ENCODE measurements at regions not wholly inside any gene's neighbourhood (a gene's known extent, or its start where the extent isn't known, plus 50 kb on each side); places are given as distances from the start of the nearest gene placed in this dataset.

DNA sequence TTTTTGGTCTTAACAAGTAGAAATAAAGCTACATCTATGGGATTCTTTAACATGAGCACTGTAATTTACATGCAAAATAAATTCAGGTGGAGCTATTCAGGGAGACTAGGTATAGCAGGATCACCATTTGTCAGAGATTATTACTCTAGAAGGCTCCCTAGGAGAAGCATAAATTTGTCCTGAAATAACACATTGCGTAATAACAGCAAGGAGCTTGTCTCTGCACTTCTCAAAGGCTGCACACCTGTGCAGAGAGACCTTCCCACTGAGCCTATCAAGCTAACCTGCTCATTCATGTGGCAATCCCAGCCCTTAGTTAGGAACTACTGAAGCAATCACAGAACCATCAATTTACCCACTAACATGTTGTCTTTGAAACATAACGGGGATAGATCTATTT is 437.4 kb upstream of the MC4R start:
- no peak for DNase-seq

DNA sequence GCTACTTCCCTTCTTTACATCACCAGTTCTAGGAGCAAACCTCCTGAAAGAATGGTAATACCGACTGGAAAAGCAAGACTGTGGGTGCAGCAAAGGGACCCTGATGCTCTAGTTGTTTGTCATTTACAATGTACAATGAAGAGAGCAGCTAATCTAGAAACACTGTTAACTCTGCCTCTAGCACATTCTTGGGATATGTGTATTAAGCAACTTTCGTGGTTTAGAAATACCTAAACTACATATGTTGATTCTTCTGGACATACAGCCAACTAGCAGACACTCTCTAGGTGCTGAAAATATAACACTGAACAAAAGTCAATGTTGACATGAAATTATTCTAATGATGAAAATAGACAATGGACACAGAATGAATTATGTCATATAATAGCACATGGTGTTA is 440.3 kb upstream of the MC4R start:
- DNase-seq = peak; percentile 5

DNA sequence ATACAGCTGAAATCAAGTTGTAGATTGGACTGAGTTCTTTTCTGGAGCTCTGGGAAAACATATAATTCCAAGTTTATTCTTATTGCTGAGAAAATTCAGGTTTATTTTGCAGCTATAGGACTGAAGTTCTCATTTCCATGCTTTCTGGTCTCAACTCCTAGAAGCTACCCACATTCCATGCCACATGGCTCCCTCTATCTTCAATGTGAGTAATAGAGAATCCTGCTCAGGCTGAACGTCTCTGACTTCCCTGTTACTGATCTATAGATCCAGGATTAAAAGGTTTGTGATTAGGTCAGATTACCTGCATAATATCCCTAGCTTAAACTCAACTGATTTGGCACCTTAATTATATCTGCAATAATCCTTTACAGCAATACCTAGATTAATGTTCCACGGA is 453.8 kb upstream of the MC4R start:
- DNase-seq = no peak

- DNase-seq = no peak
Observed at GRCh38 chr18:60831971-60832370, 459.4 kb upstream of the MC4R start.

GRCh38 chr18:60838677-60839076 is 466.1 kb upstream of the MC4R start:
- no peak for DNase-seq

- no peak for DNase-seq
Observed at GRCh38 chr18:60846396-60846795, 473.8 kb upstream of the MC4R start.

DNA sequence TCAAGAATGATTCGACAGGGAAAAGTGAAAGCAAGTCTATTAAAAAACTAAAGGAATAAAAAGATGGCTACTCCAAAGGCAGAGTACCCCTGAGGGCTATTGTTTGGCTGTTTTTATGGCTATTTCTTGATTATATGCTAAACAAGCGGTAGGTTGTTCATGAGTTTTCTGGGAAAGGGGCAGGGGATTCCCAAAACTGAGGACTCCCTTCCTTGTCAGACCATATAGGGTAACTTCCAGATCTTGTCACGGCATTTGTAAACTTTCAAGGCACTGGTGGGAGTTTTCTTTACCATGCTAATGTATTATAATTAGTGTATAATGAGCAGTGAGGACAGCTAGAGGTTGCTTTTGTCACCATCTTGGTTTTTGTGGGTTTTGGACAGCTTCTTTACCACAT is 474.9 kb upstream of the MC4R start:
- DNase-seq = no peak

- peak; percentile 16 for DNase-seq
Observed at GRCh38 chr18:60861575-60861974, 471.7 kb upstream of the CDH20 start.

DNA sequence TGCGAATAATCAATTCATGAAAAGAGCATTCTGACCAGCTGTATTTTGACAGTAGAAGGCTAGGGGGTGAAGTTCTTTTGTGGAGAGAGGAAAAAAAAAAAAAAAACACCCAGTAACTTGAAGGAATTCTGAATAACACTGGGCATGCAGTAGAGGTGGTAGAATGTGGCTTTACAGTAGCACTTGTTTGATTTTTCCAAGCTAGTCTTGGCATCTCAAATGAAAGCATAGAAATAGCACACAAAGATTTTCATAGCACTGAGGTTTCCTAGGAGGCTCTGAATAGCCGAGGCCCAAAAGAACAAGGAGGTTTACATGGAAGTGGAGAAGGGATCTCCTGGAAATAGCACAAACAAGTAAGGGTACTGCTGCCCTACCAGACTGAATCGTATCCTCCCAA is 470.2 kb upstream of the CDH20 start:
- DNase-seq = no peak

GRCh38 chr18:60865801-60866200 is 467.4 kb upstream of the CDH20 start:
- DNase-seq = no peak

- DNase-seq = no peak
Observed at GRCh38 chr18:60870261-60871153, 462.7 kb upstream of the CDH20 start.

DNA sequence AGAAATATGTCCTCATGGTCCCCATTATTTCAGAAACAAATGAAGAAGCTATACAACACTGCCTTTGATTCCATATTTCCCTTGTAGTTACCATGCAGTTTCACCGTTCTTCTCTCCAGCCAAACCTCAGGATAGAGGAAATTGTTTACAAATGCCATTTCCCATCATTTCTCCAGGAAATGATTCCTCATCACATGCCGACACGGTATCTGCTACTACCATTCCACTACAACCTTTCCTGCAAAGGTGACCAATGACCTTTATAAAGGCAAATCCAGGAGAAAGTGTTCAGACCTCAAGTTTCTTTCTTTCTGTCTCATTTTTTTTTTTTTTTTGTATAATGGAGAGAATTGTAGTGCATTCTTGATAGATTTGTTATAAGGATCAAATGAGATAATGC is 460.8 kb upstream of the CDH20 start:
- no peak for DNase-seq

DNA sequence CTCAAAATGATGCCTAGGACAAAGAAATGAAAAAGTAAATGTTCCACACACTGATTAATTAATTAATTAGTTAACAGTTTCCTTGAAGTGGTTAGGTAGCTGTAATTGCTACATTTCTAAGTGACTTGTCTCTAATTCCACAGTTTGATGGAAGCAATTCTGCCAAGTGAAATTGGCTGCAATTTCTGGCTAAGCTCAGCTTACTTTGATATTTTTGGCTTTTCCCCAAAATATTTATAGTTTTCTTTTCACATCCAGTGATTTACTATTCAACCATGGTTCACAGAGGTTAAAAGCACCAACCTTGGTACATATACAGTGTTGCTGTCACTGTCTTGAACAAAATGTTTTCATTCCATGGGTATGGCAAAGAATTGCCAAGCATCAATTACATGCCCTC is 459.5 kb upstream of the CDH20 start:
- no peak for DNase-seq

DNA sequence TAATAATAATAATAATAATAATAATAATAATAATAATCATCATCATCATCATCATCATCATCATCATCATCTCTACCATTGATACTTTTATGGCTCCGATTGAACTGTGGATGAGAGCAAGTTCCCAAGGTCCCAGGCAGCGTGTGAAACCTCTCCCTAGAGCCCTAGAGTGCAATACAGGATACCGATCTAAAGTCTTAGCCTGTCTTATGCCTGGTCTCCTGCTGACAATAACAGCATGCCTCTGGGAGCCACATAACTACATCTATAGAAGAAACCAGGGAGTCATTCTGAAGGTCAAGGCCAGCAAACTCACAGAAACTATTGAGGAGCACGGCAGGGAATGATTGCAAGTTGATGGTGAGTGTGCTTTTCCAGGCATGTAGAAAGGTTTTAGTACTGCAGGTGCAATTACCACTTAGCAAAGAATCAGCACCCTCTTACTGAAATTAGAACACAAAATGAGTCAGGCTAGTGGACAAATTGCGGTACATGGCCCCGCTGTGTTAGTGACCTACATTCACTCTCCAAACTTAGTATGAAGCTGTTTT is 457.2 kb upstream of the CDH20 start:
- DNase-seq = no peak

GRCh38 chr18:60880184-60880583 is 453.0 kb upstream of the CDH20 start:
- no peak for DNase-seq

- DNase-seq = no peak
Observed at GRCh38 chr18:60883587-60883986, 449.6 kb upstream of the CDH20 start.

DNA sequence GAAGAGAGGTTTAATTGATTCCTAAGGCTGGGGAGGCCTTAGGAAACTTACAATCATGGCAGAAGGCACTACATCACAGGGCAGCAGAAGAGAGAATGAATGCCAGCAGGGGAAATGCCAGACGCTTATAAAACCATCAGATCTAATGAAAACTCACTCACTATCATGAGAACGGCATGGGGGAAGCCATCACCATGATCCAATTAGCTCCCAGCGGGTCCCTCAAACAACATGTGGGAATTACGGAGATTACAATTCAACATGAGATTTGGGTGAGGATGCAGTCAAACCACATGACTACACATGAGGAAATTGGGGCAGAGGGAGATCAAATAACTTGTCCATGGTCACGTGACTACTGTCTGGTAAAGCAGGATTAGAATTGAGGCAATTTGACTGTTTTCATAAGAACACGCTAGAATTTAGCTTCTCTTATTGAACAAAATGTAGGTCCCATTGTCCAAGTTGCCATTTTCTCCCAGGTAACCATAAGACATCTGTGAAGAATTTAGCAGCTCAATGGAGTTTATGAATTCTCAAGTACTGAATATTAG is 445.1 kb upstream of the CDH20 start:
- no peak for DNase-seq

- DNase-seq = no peak
Observed at GRCh38 chr18:60889442-60889841, 443.8 kb upstream of the CDH20 start.

GRCh38 chr18:60891936-60892335 is 441.3 kb upstream of the CDH20 start:
- DNase-seq = no peak

DNA sequence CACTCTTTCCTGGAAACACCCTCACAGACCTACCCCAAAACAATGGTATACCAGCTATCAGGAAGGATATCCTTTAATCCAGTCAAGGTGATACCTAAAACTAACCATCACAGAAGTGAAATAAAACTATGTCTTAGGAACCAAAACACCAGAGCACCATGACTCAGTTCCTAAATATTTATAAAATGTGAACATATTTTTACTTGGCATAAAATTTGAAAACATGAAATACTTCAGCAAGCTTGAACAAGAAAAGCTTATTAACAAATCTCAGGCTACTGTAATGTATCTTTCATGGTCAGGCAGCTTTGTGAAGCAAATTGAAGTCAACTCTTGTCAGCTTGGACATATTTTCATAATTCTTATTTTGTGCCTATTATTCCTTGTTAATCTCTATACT is 440.8 kb upstream of the CDH20 start:
- peak; percentile 43 for DNase-seq

- DNase-seq = peak; percentile 68
Observed at GRCh38 chr18:60892855-60893254, 440.4 kb upstream of the CDH20 start.

GRCh38 chr18:60893355-60894097 is 439.7 kb upstream of the CDH20 start:
- DNase-seq = no peak

- DNase-seq = no peak
Observed at GRCh38 chr18:60894254-60894945, 438.8 kb upstream of the CDH20 start.
